ENCODE measurements at regions not wholly inside any gene's neighbourhood (a gene's known extent, or its start where the extent isn't known, plus 50 kb on each side); places are given as distances from the start of the nearest gene placed in this dataset.

GRCh38 chr6:22942403-22942802 is 373.0 kb downstream of the HDGFL1 start:
- DNase-seq (ENCODE audit: low spot score): no peak

DNA sequence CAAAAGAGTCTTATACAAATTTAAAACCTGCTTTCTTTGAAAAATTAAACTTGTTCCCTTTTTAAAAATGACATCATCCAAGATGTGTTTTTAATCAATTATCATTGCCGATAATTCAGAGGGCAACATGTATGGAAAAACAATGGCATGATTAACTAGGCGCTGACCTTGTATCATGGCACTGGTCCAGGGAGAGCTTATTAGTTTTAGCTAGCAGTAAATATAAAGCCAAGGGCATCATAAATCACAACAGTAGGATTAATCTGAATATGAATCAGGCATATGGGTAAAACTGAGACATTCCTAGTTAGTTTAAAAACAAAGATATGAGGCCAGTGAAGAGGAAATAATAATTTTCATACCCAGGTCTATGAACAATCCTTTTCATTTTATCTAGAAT is 374.0 kb downstream of the HDGFL1 start:
- DNase-seq (ENCODE audit: low spot score): no peak

DNA sequence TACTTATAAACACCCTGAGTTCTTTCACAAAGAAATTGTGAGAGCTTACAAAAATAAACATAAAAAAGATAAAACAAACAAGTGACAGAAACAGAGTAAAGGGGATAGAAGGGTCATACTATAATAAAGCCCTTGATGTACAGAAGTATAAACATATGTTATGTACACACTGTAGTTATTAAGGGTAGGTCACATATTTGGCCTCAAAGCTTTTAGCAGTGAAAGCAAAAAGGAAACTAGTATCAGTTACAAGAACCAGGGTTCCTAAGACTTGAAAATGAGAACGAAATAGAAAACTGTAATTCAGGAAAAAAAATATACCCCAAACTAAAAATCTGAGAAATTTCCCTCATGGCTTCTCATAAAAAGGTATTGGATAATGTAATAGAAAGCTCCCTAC is 380.6 kb downstream of the HDGFL1 start:
- no peak for DNase-seq (ENCODE audit: low spot score)

DNA sequence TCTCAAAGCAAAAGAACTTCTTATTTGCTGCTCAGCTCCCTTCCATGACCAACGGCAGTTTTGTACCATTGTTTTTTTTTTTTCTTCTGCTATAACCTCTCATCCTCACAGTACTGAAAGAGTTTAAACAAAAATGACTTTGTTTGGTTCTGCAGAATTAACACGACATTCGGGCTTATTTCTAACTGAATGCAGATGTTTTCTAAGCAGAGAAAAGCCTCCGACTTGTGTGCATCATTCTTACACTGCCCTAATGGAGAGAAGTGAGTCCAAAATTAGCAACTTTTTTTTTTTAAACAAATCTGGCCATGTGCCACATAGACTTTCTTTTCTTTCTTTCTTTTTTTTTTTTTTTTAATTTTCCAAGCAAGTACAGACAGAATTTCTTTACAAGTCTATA is 382.7 kb downstream of the HDGFL1 start:
- DNase-seq (ENCODE audit: low spot score): no peak

- DNase-seq (ENCODE audit: low spot score): peak; percentile 11
Measured at GRCh38 chr6:22954749-22955385, 385.5 kb downstream of the HDGFL1 start.

- no peak for DNase-seq (ENCODE audit: low spot score)
Measured at GRCh38 chr6:22956029-22956681, 386.8 kb downstream of the HDGFL1 start.

DNA sequence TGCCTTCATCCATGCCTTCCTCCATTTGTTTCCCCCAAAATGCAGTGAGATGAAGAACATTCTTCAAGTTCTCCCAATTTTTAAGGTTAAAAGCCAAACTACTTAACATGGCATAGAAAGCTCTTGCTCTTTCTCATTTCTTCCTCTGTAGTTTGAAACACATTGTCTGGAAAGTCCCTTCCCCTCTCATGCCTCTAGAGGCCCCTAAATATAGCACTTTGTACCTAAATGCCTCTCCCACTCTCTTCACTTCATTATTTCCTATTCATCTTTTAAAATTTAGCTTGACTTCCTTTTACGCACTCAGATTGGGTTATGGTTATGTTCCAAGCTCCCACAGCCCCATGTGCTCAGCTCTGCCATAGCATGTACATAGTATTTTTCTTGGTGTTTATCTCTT is 389.3 kb downstream of the HDGFL1 start:
- DNase-seq (ENCODE audit: low spot score): no peak

DNA sequence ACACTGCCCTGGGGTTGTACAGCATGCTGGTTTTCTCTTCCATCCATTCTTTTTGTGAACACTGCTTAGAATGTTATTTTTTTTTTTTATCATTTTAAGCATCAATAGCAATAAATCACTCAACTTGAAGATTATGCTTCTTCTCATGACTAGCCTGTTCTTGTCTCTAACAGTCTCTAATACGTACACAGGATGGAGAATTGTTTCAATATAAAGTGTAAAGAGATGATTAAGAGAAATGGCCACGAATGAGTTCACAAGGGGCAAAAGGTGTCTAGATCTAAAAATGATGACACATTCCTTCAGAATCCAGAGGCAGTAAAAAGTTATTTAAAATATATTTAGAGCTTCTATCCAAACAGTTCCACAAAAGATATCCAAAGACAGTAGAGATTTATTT is 390.2 kb downstream of the HDGFL1 start:
- DNase-seq (ENCODE audit: low spot score): no peak

DNA sequence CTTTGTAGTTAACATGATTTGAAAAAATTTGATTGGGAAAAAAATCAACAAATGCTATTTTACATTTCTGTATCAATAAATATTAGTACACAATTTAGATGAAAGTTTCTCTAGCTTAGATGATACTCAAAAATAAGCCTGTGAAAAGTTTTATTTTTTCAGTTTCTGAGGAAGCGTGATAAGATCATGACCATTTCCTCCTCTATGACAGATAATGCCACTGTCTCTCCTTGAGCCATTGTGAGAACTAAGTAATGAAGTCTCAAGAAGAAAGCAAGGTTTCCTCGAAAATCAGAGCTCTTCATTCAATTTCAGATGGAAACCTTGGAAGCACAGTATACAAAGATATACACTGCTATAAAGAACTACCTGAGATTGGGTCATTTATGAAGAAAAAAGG is 395.0 kb downstream of the HDGFL1 start:
- no peak for DNase-seq (ENCODE audit: low spot score)

DNA sequence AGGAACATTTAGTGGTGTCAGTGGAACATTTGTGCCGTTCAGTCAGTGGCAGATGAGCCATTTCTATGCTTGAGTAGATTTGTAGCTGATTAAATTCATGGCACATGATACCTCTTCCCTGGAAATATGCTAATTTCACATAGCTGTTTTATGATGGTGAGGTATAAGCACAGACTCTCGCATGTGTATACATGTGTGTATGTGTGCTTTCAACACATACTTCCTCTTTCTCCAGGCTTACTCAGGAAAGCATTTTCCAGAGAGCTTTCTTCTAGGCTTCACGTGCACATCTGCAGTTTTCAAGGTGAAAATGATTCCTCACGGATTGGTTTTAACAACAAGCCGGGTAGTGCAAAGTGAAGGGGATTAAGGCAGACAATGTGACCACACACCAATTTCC is 396.5 kb downstream of the HDGFL1 start:
- DNase-seq (ENCODE audit: low spot score): no peak

DNA sequence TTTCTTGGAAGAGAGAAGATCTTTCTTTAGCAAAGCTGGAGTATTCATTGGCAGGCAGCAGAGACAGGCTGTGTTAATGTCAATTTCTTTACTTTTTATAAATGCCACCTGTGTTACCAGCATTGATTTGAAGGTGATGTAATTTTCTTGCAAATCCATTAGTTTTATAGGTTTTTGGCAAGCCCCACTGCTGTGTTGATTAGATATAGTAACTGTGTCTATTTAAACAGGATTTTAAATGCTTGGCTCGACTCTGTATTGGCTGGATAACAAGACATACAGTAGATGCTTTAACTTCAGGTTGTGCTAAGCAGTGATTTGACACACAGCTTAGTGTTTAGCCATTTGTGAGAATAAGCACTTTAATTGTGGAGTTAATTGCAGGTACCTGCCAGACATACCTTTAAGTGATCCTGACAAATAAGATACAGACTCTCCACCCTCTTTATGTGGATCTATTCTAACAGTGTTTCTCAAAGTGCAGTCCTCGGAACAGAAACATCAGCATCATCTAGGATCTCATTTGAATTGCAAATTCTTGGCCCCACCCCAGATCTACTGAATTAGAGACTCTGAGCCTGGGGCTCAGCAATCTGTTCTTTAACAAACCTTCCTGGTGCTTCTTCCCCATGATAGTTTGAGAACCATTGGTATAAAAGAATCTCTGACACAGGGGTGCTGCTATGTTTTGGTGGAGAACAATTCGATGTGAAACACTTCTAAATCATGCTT is 397.5 kb downstream of the HDGFL1 start:
- no peak for DNase-seq (ENCODE audit: low spot score)

- DNase-seq (ENCODE audit: low spot score): no peak
Measured at GRCh38 chr6:22970004-22970403, 400.6 kb downstream of the HDGFL1 start.

DNA sequence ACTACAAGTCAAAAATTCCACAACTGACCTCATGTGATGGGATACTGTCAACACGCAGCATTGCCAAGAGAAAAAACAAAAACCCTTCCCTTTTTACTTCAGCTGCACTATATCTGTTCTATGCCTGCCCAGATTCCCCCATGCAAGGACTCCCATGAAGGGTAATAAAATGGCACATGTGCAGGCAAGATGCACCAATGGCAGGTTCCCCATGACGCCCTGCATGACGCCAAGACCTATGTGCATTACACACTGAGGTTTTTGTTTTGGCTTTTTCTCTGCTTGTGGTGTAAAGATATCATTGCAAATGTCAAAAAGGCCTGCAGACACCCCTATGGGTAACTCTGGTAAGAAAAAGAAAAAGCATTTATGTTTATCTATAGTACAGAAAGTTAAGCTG is 403.4 kb downstream of the HDGFL1 start:
- DNase-seq (ENCODE audit: low spot score): no peak

GRCh38 chr6:22975079-22975478 is 405.7 kb downstream of the HDGFL1 start:
- DNase-seq (ENCODE audit: low spot score): no peak

- DNase-seq (ENCODE audit: low spot score): no peak
Measured at GRCh38 chr6:22980446-22980845, 411.1 kb downstream of the HDGFL1 start.

GRCh38 chr6:23002044-23002619 is 432.8 kb downstream of the HDGFL1 start:
- DNase-seq (ENCODE audit: low spot score): no peak

DNA sequence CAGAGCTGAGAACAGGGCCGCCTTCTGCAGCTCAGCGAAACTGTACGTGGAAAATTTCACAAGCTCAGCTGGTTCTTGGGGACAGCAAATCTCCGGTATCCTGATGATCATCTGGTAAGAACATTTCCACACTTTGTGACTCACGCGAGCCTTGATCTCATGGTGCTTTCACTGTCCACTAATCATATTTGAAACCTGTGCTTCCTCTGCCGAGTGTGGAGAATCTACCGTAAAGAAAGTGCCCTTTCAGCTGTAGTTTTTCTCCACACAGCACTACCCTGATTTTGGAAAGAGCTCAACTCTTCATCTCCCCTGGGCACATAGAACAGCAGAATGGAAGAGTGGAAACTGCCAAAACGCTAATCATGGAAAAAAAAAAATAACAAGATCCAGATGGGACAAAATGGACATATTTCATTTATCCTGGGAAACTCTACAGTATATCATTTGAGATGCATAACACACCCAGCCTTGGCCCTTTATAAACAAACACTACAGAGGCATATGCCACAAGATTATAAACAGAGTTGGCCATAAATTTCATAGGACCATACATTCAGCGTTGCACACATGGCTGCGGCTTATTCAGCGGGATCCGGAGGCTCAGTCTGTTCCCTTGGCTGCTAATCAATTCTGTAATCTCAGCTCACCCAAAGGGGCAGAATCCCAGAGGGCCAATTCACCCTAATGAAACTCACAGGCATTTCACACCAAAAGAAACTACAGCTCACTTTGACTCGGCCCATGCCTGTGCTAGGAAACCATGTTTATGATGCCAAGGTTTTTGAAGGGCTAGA is 434.5 kb downstream of the HDGFL1 start:
- no peak for DNase-seq (ENCODE audit: low spot score)

- no peak for DNase-seq (ENCODE audit: low spot score)
Measured at GRCh38 chr6:23006656-23007055, 437.3 kb downstream of the HDGFL1 start.

- no peak for DNase-seq (ENCODE audit: low spot score)
Measured at GRCh38 chr6:23011615-23012014, 442.2 kb downstream of the HDGFL1 start.

DNA sequence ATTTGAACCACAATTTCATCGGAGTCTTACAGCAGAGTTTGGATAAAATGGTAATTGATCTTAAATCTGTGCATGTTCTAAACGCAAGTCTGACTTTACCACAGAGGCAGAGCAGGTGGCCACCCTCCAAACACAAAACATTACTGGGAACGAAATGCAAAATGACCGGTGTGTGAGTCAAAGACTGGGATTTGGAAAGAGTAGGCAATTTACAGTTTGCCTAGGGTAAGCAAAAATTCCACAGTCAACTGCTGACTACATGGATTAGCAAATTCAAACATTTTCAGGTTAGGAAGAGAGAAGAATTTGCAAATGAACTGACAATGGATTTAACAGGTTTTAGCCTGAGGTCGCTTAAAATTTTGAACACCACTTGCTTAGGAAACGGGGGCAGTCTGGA is 444.4 kb downstream of the HDGFL1 start:
- no peak for DNase-seq (ENCODE audit: low spot score)

DNA sequence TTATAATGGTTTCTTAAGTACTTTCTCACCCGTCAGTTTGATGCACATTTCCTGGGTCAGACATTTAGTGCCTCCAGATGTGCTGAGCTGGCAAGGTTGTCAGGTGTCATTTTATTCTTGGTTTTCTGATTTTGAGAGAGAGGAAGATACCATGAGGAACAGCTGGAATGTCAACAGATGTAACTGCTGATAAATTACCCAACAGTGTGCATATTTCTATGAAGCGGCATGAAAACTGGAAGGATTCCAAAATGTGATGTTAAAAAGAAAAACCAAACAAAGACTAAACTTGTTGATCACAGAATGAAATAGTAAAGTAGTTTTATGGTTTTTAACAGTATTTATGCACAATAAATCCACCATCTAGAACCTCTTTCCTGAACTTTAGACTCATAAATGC is 447.3 kb downstream of the HDGFL1 start:
- DNase-seq (ENCODE audit: low spot score): no peak

DNA sequence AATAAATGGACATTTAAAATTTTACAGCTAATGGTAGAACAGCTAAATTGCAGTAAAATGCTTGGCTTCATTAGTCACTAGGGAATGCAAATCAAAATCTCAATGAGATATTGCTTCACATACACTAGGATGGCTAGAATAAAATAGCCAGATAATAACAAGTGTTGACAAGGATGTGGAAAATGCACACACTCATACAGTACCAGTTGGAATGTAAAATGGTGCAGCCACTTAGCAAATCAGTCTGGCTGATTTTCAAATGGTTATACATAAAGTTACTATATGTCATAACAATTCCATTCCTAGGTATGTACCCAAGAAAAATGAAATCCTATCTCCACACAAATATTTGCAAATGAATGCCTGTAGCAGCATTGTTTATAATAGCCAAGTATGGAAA is 452.1 kb downstream of the HDGFL1 start:
- no peak for DNase-seq (ENCODE audit: low spot score)

Data from NAMALWA (cell line).